HG03280 (cell line): ENCODE measurements at regions not wholly inside any gene's neighbourhood (a gene's known extent, or its start where the extent isn't known, plus 50 kb on each side); places are given as distances from the start of the nearest gene placed in this dataset.

Source experiments
- ATAC-seq: cut with Tn5 transposase; IDR thresholded peaks from one replicate; pipeline ENCODE4 v1.9.1; 2021; ENCODE audit warnings: mild to moderate bottlenecking, moderate library complexity; ENCODE audit not compliant: unreplicated experiment

DNA sequence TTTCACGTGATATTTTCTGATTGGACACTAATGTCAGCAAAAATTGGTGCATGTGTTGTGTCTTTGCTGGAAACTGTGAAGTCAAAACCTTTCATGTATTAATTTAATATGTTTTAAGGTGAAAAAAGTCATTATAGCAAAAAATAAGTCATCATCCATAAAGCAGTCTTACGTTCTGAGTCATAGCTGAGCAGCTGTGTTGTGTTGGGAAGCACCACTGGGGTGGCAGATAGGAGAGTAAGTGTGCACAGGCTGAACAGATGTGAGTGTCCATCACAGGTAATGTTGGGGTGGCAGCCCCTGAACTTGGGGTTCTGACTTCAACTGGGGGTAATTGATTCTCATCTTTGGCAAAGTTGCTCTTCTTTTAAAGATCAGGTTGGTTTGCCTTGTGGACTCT, 156.8 kb downstream of the NXNL2 start:
- ATAC-seq = no peak

DNA sequence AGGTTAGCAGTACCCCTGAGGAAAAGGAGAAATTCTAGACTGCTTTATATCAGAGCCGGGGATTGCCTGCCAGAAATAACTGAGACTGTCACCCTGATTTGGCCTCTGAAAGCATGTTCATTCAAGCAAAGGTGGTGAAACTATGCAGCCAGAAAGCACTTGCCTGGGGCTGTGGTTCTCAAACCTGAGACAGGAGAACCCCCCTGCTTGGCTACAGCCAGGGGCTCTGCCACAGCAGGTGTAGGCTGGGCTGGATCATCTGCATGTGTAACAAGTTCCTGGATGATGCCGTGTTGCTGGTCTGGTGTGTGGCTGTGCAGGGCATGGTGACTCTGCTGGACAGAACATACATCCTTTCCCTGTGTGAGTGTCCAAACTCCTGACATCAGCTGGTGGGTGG, 157.8 kb downstream of the NXNL2 start:
- no peak for ATAC-seq

DNA sequence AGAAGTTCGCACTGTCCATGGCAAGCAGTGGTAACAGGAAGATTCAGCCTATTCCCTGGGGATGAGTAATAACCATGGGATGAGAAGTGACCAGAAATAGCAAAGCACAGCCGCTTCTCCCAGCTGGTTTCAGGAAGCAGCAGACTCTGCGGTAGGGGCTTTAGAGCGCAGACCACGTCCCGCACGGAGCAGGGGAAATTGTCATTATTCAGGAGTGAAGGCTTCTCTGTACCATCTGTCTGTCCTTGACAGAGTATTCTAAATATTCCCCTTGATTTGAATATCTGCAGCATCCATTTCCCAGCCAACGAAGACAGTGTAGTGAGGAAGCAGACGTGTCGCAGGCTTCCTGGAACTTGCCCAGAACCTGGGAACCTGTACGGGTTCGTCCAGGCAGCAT, 159.6 kb downstream of the NXNL2 start:
- ATAC-seq = no peak

DNA sequence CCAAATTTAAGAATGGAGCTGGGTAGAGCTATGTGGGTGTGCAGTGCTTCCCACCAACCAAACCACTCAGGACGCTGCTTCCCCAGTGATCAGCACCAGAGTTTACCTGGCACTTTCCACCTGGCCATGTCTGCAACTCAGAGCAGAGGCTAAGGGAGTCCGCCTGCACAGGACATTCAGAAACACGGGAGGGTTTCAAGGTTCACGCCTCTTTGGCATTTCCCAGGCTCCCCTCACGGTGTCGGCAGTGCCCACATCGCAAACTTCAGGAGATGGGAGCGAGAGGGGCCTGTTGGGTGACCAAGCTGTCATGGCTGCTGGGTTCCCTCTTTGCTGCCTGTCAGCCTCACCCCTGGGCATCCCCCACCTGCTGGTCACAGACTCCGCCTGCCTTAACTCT, 161.5 kb downstream of the NXNL2 start:
- no peak for ATAC-seq

DNA sequence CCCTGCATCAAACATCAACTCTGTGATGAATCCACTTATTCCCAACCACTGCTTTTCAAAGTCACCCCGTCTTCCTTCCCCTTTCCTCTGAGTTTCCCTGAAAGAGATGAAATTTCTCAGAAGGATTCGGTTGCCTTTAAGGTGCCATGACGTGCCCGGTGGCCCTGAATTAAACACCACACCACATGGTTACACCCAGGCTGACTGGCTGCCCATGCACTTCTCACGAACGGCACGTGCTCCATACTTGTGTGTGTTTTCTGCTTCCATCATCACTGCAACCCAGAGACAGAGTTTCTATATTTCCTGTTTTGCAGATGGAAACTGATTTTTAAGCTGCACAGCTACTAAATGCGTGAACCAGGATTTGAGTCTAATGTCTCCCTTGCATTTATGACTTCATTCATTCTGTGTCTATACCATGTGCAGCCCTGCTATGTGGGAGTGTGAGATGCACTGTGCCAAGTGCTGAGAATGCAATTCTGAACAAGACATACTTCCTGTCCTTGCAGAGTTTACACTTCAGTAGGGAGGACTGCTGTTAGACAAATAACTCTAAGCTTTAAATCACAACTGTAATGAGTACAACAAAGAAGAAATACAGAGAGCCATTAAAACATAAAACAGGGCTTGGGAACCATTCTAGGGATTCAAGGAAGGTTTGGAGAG, 162.9 kb downstream of the NXNL2 start:
- no peak for ATAC-seq

DNA sequence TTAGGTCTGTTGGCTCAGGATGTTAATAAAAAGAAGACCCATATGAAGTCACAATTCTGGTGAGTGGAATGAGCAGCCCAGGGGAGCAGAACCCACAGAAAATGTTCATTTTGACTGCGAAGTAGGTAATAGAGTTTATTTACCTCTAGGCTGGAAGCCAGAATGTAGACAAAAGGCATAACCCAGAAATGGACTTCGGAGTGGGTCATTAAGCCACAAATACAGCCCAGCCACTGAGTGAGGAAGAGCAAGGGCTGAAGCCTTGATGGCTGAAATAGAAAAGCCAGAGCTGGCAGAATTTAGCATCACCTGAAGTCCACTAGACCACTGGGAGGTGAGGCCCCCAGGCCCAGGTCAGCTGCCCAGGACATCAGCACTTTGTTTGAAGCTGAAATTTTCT, 168.0 kb downstream of the NXNL2 start:
- ATAC-seq = no peak

DNA sequence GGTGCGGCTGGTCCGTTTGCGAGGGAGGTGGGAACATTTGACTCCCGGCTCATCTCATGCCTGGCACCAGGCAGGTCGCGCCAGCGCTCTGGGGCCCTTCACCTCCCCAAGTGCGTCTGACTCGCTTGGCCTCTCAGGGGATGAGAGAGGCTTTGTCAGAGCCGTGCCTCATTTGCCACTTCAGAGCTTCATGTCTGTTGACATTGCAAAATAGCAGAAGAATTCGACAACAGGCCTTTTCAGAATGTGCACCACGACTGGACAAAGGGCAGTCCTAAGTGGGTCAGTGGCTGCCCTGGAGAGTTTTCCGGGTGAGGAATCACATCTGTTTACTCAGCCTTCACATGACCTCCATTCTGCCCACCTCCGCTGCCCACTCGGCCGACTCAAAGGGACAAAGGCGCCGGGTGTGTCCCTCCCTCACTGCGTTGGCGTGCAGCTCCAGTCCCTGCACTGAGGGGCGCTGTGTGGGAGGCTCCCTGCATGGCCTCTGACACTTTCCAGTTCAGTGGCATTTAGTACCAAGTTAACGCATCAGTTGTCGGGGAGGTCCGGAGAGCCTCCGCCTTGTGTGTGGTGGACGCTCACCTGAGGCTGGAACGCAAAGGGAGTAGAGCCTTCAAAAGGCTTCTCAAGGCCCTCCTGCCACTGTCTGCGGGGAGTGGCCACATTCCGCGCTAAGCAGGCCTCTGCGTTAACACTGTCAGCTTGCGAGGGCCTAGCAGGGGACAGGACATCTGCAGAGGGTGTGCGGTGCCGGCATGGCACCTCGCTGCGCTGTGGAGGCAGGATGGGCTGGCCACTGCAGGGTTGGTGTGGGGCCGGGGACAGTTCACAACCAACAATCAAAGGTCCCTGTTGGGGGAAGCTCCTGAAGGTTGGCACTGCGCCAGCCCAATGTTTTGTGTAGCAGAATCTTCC, 171.5 kb downstream of the NXNL2 start:
- ATAC-seq = no peak

DNA sequence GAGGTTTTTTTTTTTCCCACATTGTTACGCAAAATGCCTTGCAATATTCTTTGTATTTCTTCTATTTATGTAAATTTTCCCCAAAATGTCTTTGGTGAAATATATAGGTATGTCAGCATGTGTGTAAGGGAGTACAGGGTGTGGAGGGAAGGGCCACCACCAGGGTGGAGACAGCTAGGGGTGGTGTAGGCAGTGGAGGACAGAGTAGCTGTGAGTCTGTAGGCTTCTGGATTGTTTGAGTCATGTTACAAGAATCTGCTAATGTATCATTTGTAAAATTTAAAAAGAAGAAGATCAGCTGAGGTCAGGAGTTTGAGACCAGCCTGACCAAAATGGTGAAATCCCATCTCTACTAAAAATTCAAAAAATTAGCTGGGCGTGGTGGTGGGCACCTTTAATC, 175.5 kb downstream of the NXNL2 start:
- no peak for ATAC-seq

DNA sequence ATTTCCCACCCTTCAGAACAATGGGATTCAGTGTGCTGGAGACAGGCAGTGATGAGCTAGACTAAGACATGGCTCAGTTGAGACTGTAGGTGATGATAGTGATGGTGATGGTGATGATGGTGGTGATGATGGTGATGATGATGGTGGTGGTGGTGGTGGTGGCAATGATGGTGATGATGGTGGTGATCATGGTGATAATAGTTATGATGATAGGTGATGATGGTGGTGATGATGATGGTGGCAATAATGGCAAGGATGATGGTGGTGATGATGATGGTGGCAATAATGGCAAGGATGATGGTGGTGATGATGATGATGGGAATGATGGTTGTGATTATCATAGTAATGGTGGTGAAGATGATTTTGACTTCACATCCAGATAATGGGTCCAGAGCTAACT, 176.7 kb downstream of the NXNL2 start:
- ATAC-seq = no peak

DNA sequence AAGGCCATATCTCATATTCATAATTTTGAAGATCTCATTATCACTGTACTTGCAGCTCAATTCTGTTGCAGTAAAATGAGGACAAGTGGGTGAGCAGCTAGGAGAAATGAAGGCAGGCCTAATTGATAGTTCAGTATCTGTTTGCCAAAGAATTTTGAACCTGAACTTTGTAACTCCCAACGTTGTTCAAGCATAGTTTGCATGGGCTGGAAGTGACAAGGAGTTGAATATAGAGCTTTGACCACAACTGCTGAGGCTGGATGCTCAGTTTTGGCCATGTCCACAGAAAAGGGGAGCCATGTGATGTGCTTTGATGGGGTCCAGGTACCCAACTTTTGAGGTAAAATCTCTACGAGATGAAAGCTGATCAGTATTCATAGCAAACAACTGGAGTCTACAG, 177.5 kb downstream of the NXNL2 start:
- ATAC-seq = no peak

DNA sequence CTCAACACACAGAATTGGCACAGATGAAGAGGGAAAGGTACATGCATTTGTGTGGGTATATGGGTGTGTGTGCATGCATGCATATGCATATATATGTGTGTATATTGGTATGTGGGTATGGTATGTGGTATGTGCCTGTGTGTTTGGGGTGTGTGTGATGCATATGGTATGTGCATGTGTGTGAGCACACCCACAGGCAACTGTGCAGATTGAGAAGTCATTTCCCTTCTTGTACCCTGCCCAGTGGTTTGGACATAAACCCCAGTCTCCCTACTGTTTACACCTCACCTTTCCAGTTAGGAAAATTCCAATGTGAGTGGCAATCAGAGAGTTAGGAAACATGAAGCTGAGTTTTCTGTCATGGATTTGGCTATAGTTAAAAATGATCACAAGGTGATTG, 178.0 kb downstream of the NXNL2 start:
- no peak for ATAC-seq

DNA sequence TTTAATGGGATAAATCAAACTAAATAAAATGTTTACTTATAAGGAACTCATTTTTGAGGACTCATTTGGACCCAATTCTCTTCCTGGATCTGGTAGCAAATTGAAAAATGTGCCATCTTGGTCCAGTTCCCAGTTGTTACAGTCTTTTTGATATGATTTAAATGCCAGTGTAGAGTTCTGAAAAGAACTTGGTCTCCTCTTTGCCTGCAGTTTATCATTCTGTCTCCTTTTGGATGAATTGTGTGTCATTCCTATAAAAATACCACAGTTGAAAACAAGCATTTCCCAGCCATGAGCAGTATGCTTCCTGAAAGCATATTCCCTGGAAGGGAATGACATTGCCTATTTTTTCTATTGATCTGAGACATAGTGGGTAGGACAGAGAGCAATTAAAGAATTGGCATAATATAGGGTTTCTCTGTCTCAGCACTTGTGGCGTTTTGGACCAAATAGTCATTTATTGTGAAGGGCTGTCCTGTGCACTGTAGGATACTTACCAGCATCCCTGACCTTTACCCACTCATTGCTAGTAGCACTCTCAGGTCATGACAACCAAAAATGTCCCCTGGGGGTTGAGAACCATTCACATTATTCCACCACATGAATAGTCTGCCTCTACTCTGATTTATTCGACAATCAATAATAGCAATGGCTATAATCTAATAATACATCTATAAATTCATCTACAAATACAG, 181.8 kb downstream of the NXNL2 start:
- ATAC-seq = no peak

DNA sequence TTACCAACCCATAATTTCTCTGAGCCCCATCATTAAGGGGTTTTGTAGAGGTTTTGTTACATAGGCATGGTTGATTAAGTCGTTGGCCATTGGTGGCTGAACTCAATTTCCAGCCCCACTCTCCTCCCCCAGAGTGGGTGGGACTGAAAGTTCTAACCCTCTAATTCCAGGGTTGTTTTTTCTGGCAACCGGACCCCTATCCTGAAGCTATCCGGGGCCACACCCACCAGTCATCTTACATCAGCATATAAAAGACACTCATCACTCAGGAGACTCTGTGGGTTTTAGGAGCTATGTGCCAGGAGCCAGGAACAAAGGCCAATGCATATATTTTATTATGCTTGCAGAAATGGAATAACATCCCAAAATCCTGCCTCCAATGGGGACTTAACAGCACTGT, 186.0 kb downstream of the NXNL2 start:
- no peak for ATAC-seq

DNA sequence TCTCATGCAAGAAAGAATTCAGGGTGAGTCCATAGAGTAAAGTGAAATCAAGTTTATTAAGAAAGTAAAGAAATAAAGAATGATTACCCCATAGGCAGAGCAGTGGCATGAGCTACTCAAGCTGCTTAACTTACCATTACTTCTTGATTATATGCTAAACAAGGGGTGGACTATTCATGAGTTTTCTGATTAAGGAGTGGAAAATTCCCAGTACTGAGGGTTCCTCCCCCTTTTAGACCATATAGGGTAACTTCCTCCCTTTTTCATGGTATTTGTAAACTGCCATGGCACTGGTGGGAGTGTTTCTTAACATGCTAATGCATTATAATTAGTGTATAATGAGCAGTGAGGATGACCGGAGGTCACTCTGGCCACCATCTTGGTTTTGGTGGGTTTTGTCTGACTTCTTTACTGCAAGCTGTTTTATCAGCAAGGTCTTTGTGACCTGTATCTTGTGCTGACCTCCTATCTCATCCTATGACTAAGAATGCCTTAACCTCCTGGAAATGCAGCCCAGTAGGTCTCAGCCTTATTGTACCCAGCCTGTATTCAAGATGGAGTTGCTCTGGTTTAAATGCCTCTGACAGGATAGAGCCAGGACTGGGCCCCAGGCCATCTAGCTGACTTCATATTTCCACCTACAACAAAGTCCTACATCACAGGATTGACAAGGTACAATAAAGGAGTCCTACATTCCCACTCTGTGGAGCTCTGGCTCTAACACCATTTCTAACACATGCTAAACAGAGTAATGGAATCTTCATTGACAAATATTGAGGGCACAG, 186.7 kb downstream of the NXNL2 start:
- no peak for ATAC-seq

DNA sequence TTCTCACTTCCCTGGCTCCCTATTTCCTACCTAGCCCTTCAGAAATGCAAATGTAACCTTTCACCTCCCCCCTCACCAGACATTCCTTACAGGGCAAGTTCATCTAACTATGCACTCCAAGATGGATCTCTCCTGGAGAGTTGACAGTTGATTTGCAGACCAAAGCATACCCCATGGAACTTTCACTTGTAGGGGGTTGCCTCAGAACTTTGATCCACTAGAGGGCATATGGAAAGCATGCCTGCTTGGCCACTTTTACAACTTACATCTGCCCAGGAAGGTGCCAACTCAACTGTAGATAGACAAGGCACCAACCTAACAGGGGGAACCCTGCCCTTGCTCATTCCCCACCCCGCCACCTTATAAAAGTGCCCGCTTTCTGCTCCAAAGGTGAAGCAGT, 187.8 kb downstream of the NXNL2 start:
- no peak for ATAC-seq

DNA sequence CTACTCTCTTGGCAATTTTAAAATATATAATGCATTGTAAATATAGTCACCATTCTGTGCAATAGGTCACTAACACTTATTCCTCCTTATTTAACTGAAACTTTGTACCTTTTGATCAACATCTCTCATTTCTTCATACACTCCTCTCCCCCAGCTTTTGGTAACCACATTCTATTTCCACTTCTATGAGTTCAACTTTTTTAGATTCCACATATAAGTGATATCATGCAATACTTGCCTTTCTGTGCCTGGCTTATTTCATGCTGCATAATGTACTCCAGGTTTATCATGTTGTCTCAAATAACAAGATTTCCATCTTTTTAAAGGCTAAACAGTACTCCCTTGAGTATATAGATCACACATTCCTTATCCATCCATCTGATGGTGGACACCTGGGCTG, 188.8 kb downstream of the NXNL2 start:
- no peak for ATAC-seq

DNA sequence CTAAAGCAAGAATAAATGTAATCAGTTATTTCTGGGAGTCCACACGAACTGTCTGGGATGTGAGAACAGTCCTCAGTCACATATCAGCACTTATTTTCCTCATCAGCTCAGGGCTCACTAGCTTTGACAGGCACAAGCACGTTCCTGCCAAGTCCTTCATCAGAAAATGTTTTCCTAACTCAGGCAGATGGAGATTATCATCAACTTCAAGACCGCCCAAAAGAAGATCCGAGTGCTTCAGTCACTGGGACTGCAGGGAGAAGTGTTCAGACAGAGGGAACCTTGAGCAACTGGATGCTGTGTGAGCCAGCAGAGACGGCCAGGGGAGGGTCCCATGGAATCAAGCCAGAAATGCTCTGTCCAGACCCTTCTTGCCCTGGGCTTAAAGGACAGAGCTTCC, 189.4 kb downstream of the NXNL2 start:
- no peak for ATAC-seq

DNA sequence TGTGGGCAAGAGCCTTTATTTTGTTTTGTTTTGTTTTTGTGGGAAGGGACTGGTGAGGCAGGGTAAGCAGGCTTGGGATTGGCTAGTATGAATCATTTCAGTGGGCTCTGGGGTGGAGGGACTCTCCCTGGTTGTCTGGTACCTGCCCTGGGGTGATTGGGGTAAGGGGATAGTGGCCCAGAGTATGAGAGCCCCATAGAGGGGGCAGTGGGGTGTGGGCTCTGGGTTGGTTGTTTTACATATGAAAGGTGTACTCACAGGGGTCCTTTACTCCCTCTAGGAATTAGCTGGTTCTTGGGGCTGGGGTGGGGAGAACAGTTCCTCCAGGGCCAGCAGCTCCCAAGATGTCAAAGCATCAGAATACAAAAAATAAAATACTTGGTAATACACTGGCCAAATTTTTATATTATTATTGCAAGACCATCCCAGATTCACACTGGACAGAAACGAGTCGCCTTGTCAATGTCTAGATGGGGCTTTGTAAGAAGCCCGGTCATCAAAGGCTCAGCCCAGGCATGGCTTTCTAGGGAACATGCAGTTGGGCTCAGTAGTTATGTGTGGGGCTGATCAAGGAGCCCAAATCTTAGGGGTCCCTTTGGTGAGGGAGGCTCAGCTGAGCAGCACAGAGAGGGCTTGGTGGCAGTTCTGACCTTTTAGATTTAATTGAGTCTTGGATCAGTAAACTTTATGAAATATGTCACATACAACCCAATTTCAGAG, 190.5 kb downstream of the NXNL2 start:
- ATAC-seq = no peak

DNA sequence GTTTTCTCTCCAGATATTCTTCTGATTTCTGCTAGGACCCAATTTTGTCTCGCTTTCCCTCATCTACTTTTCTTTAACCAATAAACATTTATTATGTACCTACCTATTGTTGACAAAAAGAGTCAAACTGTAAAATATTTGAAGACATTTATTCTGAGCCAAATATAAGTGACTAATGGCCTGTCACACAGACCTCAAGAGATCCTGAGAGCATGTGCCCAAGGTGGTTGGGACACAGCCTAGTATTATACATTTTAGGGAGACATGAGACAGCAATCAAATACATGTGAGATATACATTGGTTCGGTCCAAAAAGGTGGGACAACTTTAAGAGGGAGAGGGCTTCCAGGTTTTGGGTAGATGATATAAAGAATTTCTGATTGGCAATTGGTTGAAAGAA, 191.8 kb downstream of the NXNL2 start:
- no peak for ATAC-seq

DNA sequence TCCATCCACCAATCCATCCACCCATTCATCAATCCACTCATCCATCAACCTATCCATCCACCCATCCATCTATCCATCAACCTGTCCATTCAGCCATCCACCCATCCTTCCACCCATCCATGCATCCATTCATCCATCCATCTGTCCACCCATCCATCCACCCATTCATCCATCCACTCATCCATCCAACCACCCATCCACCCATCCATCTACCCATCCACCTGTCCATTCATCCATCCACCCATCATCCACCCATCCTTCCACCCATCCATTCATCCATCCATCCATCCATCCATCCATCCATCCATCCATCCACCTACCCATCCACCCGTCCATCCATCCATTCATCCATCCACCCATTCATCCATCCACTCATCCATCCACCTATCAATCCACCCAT, 195.8 kb downstream of the NXNL2 start:
- no peak for ATAC-seq
